Astrocyte (in vitro differentiated cells and primary cell): ENCODE measurements at regions not wholly inside any gene's neighbourhood (a gene's known extent, or its start where the extent isn't known, plus 50 kb on each side); places are given as distances from the start of the nearest gene placed in this dataset.
A peak's percentile ranks its signal among the peaks of the same experiment; 100 is the strongest.

Experiments used
- DNase-seq: peaks from one replicate; pipeline ENCODE4 v3.0.0-alpha.2; 2010; ENCODE audit warnings: low read depth
- FAIRE-seq: peaks from 2 replicates; lab custom pipeline; 2011; peaks lifted over from hg19 to GRCh38; lab: Jason Lieb, UNC
- H2AFZ ChIP-seq: 2 replicates; pipeline ENCODE4 v1.6.0; 2012; ENCODE audit warnings: low read depth, low read length, inconsistent platforms
- H3K27ac ChIP-seq: 2 replicates; pipeline ENCODE4 v1.5.1; 2011; ENCODE audit warnings: low read depth, low read length, inconsistent platforms
- H3K27me3 ChIP-seq: 2 replicates; pipeline ENCODE4 v1.6.0; 2011; ENCODE audit warnings: low read length, inconsistent platforms; ENCODE audit not compliant: insufficient read depth
- H3K36me3 ChIP-seq: 2 replicates; pipeline ENCODE4 v1.5.1; 2011; ENCODE audit warnings: low read length, inconsistent platforms; ENCODE audit not compliant: insufficient read depth
- H3K4me1 ChIP-seq: 2 replicates; pipeline ENCODE4 v1.5.1; 2011; ENCODE audit warnings: low read length, inconsistent platforms; ENCODE audit not compliant: insufficient read depth
- H3K4me2 ChIP-seq: 2 replicates; pipeline ENCODE4 v1.6.0; 2012; ENCODE audit warnings: low read length, inconsistent platforms
- H3K4me3 ChIP-seq: 2 replicates; pipeline ENCODE4 v1.5.1; 2011; ENCODE audit warnings: low read depth, mild to moderate bottlenecking, low read length, inconsistent platforms; ENCODE audit not compliant: insufficient read depth
- H3K79me2 ChIP-seq: 2 replicates; pipeline ENCODE4 v1.6.0; 2012; ENCODE audit warnings: mild to moderate bottlenecking, low read length, inconsistent platforms; ENCODE audit not compliant: insufficient read depth
- H3K9ac ChIP-seq: 2 replicates; pipeline ENCODE4 v1.6.0; 2012; ENCODE audit warnings: mild to moderate bottlenecking, low read length, inconsistent platforms
- H3K9me3 ChIP-seq: 2 replicates; pipeline ENCODE4 v1.5.1; 2012; ENCODE audit warnings: low read depth, mild to moderate bottlenecking, low read length, inconsistent platforms; ENCODE audit not compliant: insufficient read depth
- H4K20me1 ChIP-seq: 2 replicates; pipeline ENCODE4 v1.6.0; 2012; ENCODE audit warnings: low read length, inconsistent platforms; ENCODE audit not compliant: insufficient read depth
- H3K27ac Mint-ChIP-seq: one replicate; pipeline ENCODE4 v1.8.0; 2021; ENCODE audit warnings: mild to moderate bottlenecking, mixed read lengths; ENCODE audit not compliant: unreplicated experiment
- H3K27me3 Mint-ChIP-seq: one replicate; pipeline ENCODE4 v1.8.0; 2021; ENCODE audit warnings: low read depth, mixed read lengths; ENCODE audit not compliant: unreplicated experiment
- H3K36me3 Mint-ChIP-seq: one replicate; pipeline ENCODE4 v1.8.0; 2021; ENCODE audit warnings: low read depth, mixed read lengths; ENCODE audit not compliant: unreplicated experiment
- H3K4me1 Mint-ChIP-seq: one replicate; pipeline ENCODE4 v1.8.0; 2021; ENCODE audit warnings: low read depth, mixed read lengths; ENCODE audit not compliant: unreplicated experiment
- H3K4me3 Mint-ChIP-seq: one replicate; pipeline ENCODE4 v1.8.0; 2021; ENCODE audit warnings: mild to moderate bottlenecking, moderate library complexity, mixed read lengths; ENCODE audit not compliant: unreplicated experiment
- H3K9me3 Mint-ChIP-seq: one replicate; pipeline ENCODE4 v1.8.0; 2021; ENCODE audit warnings: mild to moderate bottlenecking, mixed read lengths; ENCODE audit not compliant: unreplicated experiment
- EZH2 ChIP-seq: IDR thresholded peaks from 2 replicates; pipeline ENCODE4 v1.6.1; 2012; ENCODE audit warnings: mild to moderate bottlenecking, low read length, inconsistent platforms; ENCODE audit not compliant: insufficient read depth
- TF ChIP-seq, protein P1 (sequence below): IDR thresholded peaks from 2 replicates; pipeline ENCODE4 v1.5.1; 2011; ENCODE audit warnings: low read depth, mild to moderate bottlenecking, inconsistent platforms, low read length, moderate library complexity; ENCODE audit not compliant: insufficient read depth

DNA sequence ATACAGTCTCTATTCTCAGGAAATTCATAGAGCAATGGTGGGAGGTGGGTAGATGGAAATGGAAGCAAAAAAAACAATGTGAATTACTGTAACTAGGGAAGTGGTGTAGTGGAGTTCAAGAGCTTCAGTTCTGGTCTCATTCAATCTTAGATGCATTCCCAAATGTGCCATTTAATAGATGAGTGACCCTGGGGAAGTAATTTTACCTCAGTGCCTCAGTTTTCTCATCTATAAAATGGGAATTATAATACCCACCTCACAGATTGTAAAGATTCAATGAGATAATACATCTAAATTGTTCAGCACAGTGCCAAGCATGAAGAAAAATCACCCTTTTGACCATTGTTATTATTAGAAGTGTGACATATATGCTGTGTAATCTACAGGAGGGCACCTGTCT, 173.1 kb downstream of the SLC38A4 start:
- H2AFZ ChIP-seq = no peak overlapping the region
- no peaks in the 10 kb centered on the region for H3K27me3 ChIP-seq
- TF ChIP-seq, protein P1, sequence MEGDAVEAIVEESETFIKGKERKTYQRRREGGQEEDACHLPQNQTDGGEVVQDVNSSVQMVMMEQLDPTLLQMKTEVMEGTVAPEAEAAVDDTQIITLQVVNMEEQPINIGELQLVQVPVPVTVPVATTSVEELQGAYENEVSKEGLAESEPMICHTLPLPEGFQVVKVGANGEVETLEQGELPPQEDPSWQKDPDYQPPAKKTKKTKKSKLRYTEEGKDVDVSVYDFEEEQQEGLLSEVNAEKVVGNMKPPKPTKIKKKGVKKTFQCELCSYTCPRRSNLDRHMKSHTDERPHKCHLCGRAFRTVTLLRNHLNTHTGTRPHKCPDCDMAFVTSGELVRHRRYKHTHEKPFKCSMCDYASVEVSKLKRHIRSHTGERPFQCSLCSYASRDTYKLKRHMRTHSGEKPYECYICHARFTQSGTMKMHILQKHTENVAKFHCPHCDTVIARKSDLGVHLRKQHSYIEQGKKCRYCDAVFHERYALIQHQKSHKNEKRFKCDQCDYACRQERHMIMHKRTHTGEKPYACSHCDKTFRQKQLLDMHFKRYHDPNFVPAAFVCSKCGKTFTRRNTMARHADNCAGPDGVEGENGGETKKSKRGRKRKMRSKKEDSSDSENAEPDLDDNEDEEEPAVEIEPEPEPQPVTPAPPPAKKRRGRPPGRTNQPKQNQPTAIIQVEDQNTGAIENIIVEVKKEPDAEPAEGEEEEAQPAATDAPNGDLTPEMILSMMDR = no peak
- TF ChIP-seq EZH2 = no peak
- H3K36me3 ChIP-seq = no peaks in the 10 kb centered on the region
- Mint-ChIP-seq H3K4me3 (no peak overlapping the region), H3K36me3 (peaks cover 5% of the 10 kb centered on the region), H3K4me1 (peaks cover 7% of the 10 kb centered on the region), H3K9me3 (no peaks in the 10 kb centered on the region), H3K27me3 (no peaks in the 10 kb centered on the region), H3K27ac (no peak overlapping the region)
- H3K4me3 ChIP-seq = no peak overlapping the region
- H3K27ac ChIP-seq = no peak overlapping the region
- no peaks in the 10 kb centered on the region for H4K20me1 ChIP-seq
- peaks cover 6% of the 10 kb centered on the region for H3K9me3 ChIP-seq
- no peak overlapping the region for H3K4me2 ChIP-seq
- FAIRE-seq = no peak
- H3K79me2 ChIP-seq = no peaks in the 10 kb centered on the region
- H3K9ac ChIP-seq = no peak overlapping the region
- DNase-seq = no peak
- H3K4me1 ChIP-seq = peaks cover under 1% of the 10 kb centered on the region

DNA sequence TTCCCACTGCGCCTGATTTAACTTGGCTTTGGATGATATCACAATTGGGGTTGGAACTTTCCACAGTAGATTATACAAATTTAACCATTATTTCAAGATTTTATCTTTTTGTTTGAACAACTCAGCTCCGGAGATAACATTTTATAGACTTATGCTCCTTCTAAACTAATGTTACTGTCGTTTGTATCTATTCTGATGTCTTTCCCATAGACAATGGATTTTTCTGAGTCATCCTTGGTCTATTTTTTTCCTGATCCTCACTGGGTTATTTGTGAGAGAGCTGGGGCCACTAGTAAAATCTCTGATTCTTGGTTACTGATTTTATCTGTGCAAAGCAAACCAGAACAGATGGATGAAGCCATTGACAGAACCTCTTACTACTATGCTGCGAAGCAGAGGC, 175.1 kb downstream of the SLC38A4 start:
- H2AFZ ChIP-seq = no peak overlapping the region
- H3K79me2 ChIP-seq = no peaks in the 10 kb centered on the region
- H3K9ac ChIP-seq = no peak overlapping the region
- no peaks in the 10 kb centered on the region for H3K27me3 Mint-ChIP-seq
- no peak for FAIRE-seq
- no peak overlapping the region for H3K4me3 Mint-ChIP-seq
- H3K4me2 ChIP-seq = no peak overlapping the region
- H3K36me3 ChIP-seq = no peaks in the 10 kb centered on the region
- H3K9me3 Mint-ChIP-seq = no peaks in the 10 kb centered on the region
- no peak overlapping the region for H3K27ac ChIP-seq
- peaks cover 4% of the 10 kb centered on the region for H3K4me1 Mint-ChIP-seq
- H3K9me3 ChIP-seq = peaks cover 6% of the 10 kb centered on the region
- no peaks in the 10 kb centered on the region for H3K27me3 ChIP-seq
- H4K20me1 ChIP-seq = no peaks in the 10 kb centered on the region
- peaks cover 5% of the 10 kb centered on the region for H3K36me3 Mint-ChIP-seq
- peak overlapping the region; percentile 13 for H3K27ac Mint-ChIP-seq
- TF ChIP-seq, protein P1 = no peak
- no peak for TF ChIP-seq EZH2
- no peak overlapping the region for H3K4me3 ChIP-seq
- no peak for DNase-seq
- no peaks in the 10 kb centered on the region for H3K4me1 ChIP-seq

DNA sequence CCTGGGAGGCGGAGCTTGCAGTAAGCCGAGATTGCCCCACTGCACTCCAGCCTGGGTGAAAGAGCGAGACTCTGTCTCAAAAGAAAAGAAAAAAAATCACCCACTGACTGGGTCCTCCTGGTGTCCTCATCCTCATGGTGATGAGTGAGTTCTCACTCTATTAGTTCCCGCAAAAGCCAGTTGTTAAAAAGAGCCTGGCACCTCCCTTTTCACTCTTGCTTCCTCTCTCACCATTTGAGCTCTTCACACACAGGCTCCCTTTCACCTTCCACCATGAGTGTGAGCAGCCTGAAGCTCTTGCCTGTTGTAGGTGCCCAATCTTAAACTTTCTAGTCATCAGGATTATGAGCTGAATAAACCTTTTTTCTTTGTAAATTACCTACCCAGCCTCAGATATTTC, 176.4 kb downstream of the SLC38A4 start:
- Histone ChIP-seq H3K4me2 (no peak overlapping the region), H3K79me2 (no peaks in the 10 kb centered on the region), H3K27me3 (no peaks in the 10 kb centered on the region), H4K20me1 (no peaks in the 10 kb centered on the region), H3K36me3 (no peaks in the 10 kb centered on the region), H3K9ac (no peak overlapping the region), H2AFZ (no peak overlapping the region), H3K9me3 (peaks cover 6% of the 10 kb centered on the region), H3K27ac (no peak overlapping the region), H3K4me1 (no peaks in the 10 kb centered on the region), H3K4me3 (no peak overlapping the region)
- TF ChIP-seq, protein P1 = no peak
- TF ChIP-seq EZH2 = no peak
- DNase-seq (no peak), FAIRE-seq (no peak)
- no peak overlapping the region for H3K27ac Mint-ChIP-seq
- no peaks in the 10 kb centered on the region for H3K9me3 Mint-ChIP-seq
- H3K36me3 Mint-ChIP-seq = peaks cover 4% of the 10 kb centered on the region
- H3K27me3 Mint-ChIP-seq = no peaks in the 10 kb centered on the region
- no peak overlapping the region for H3K4me3 Mint-ChIP-seq
- H3K4me1 Mint-ChIP-seq = peaks cover 4% of the 10 kb centered on the region
